ENCODE measurements at regions not wholly inside any gene's neighbourhood (a gene's known extent, or its start where the extent isn't known, plus 50 kb on each side); places are given as distances from the start of the nearest gene placed in this dataset.
"Not testable (repeated sequence)": the region's sequence is repeated elsewhere in the genome, so short reads cannot be mapped to it uniquely, and the experiment has no call there.

DNA sequence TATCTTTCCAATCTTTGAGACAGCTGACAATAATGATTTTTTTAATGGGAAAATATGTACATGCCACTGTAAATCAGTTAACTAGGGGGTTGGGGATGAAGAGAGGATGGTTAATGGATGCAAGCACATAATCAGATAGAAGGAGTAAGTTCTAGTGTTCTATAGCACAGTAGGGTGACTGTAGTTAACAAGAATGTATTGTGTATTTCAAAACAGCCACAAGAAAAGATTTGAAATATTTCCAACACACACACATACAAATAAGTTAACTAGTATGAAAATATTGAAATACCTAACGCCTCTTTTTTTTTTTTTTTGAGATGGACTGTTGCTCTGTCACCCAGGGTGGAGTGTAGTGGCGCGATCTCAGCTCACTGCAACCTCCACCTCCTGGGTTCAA, 153.4 kb upstream of the SALL4 start:
- DNase-seq = no peak

DNA sequence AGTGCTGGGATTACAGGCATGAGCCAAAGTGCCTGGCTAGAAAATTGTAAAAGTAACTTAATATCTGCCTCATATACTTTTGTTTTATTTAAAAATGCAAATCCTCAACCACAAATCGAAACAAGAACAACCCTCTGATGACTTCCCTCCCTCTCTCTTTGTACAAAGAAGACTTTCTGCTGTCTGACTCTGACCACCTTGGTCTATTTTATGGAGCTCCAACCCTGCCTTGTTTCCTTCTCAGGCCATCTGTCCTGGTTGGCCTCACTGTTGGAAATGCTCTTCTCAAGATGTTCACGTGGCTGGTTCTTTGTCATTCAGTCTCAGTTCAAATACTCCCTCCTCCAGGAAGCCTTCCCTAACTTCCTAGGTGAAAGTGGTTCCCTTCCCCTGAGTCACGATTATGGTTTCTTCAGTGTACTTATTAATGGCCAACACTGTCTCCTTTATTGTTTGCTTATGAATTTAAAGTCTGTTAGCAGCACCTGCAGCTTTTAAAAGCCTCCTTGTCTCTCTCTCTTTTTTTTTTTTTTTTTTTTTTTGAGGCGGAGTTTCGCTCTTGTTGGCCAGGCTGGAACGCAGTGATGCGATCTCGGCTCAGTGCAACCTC, 151.5 kb upstream of the SALL4 start:
- no peak for DNase-seq

DNA sequence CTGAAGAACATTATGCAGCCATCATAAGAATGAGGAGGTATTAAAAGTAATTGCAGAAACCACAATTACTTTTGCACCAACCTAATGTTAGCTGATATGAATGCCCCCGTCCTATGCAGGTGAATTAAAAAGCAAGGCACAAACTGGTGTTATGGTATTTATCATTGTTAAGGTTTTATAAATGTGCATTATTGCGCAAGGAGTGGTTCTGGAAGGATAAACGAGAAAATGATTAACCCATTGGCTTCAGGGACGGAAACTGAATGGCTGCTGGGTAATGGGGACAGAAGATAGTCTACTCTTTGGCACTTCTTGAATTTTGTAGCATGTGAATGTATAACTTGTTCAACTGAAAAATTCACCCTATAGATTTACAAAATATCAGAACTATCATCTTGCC, 148.6 kb upstream of the SALL4 start:
- DNase-seq = no peak

DNA sequence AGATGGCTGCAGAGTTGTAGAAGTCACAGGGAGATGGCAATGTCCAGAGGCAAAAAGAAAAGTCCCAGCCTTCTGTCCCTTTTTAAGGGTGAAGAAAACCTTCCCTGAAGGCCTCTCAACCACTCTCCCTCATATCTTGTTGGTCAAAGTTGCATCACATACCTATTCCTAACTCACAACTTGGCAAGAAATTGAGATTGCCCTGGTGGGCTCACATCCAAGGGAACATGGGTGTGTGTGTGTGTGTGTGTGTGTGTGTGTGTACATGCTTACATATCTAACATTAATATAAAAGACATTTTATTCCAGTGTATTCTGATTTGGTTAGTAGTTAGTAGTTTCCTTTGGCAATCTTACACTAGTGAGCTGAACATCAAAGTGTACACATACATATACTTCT, 144.3 kb upstream of the SALL4 start:
- no peak for DNase-seq

DNA sequence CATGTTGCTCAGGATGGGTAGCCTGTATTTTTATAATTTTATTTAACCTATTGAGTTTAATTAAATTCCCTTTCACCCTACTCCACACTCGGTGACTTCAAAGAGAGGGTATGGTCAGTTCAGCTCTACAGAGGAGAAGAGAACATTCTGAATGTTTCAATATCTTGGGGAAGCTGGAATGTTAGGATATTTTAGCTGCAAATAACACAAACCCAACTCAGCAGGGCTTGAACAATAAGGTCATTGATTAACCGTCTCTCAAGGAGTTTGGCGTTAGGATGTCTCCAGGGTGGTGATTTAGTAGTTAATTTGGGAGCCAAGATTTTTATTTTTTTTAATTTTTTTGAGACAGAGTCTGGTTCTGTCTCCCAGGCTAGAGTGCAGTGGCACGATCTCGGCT, 143.6 kb upstream of the SALL4 start:
- no peak for DNase-seq

DNA sequence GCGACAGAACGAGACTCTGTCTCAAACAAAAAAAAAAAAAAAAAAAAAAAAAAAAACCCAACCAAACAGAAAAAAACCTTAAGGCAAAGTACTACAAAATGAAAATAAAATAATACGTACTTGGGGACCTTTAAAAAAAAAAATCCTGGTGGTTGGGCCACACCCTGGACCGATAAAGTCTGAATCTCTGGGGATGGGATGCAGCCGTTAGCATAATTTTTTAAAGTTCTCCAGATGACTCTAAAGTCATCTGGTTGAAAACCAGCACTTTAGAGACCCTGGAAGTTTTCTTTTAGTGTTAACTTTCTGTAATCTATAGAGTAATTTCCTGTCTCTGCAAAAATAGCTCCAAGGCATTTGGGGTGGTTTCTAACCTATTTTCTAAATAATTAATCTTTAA, 142.9 kb upstream of the SALL4 start:
- no peak for DNase-seq

DNA sequence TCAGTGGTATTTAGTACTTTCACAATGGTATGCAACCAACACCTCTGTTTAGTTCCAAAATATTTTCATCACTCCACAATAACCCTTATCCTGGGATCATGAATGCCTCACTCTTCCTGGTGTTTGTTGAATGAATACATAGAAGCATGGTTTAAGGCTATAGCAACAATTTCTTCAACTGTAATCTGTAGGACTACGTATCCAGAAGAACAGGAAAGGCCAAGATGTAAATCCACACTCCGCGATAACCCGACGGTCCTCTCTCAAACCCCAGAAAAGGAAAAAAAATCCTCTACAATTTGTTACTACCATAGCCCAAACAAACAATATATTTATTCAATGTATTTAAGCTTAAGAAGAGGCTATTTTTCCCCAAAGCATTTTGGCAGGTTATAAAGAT, 141.4 kb upstream of the SALL4 start:
- no peak for DNase-seq

DNA sequence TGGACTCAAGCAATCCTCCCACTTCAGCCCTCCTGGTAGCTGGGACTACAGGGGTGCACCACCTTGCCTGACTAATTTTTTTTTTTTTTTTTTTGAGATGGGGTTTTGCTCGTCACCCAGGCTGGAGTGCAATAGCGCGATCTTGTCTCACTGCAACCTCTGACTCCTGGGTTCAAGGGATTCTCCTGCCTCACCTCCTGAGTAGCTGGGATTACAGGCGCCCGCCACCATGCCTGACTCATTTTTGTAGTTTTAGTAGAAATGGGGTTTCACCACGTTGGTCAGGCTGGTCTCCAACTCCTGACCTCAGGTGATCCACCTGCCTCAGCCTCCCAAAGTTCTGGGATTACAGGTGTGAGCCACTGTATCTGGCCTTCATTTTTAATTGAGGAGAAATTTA, 141.0 kb upstream of the SALL4 start:
- not testable (repeated sequence) for DNase-seq

DNA sequence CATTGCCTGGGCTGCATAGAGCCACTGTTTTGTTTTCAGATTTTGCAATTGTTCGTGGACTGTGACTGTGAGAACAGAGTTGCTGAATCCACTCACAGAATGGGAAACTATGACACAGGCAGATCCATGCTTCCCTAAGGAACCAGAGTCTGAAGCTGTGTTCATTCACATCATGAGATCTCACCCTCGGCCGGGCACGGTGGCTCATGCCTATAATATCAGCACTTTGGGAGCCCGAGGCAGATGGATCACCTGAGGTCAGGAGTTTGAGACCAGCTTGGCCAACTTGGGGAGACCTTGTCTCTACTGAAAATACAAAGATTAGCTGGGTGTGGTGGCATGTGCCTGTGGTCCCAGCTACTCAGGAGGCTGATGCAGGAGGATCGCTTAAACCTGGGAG, 139.2 kb upstream of the SALL4 start:
- no peak for DNase-seq

DNA sequence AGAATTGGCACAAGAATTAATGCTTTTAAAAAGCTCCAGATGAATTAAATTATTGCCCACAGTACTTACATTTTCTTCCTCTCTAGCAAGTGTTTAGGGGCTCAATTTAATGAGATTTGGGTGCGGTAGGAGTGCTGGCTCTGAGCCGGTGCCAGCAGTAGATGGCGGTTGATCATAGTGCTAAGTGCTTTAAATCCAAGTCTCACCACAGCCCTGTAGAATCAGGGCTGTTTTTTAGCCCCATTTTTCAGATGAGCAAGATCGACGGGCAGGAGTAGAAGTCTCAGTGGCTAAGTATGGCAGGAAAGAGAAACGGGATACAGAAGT, 136.9 kb upstream of the SALL4 start:
- no peak for DNase-seq

DNA sequence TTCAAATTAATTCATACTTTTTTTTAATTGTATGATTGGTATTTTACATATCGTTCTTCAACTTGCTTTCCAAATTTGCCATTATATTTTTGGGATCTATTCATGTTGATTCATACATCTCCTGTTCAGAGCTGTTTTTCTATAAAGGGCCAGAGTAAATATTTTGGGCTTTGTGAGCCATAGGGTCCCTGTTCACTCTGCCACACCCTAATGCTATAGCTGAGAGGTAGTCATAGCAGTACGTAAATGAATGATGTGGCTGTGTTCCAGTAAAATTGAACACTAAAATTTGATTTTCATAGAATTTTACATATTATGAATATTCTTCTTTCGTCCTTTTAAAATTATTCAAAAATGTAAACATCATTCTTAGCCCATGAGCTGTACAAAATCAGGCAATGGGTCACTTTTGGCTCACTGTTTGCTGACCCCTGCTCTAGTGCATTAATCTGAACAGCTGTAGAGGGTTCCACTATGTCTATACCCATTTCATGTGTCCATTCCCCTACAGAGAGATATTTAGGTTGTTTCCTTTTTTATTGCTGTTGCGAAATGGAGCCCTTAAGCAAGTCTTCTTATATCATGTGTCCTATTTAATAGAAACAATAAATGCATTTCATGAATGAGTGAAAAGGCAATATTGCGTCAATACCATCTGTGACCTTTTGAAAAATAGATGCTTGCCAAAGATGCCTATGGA, 136.4 kb upstream of the SALL4 start:
- no peak for DNase-seq

DNA sequence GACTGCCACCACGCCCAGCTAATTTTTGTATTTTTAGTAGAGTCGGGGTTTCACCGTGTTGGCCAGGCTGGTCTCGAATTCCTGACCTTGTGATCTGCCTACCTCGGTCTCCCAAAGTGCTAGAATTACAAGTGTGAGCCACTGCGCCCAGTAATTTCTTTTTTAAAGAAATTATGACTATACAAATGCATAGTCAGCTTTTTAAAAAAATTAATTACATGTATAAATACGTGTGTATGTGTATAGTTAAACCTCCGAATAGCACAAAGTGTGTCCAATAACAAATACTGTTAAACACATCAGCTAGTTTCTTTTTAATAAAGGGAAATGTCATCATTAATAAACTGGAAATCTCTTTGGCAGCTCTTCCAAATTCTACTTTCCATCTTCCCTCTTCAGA, 135.5 kb upstream of the SALL4 start:
- no peak for DNase-seq

DNA sequence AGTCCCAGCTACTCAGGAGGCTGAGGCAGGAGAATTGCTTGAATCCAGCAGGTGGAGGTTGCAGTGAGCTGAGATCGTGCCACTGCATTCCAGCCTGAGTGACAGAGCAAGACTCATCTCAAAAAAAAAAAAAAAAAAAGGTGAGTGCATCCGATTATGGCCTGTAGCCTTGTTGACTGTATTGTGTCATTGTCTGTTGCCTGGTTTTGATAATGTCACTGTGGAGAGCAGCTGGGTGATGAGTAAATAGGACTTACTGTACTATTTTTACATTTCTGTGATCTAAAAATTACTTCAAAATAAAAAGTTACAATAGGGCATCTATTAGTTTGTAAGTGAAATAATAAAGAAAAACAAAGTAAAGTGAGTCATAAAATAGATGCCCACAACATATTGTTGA, 134.1 kb upstream of the SALL4 start:
- DNase-seq = no peak

DNA sequence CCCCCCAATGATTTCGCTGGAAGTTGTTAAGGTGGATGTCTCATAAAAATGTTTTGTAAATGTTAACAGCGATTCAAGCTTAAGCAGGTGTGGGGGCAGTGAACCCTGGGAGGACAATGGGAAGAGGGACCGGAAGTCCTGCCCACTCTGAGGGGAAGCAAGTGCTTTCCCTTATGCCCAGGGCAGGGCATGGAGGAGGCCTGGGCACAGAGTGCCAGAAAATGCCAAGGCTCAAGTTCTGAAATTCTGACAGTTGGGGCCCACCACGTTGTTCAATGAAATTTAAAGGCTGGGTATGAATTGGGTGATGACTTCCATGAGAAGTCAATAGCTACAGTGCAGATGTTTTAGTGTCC, 132.7 kb upstream of the SALL4 start:
- DNase-seq = no peak

DNA sequence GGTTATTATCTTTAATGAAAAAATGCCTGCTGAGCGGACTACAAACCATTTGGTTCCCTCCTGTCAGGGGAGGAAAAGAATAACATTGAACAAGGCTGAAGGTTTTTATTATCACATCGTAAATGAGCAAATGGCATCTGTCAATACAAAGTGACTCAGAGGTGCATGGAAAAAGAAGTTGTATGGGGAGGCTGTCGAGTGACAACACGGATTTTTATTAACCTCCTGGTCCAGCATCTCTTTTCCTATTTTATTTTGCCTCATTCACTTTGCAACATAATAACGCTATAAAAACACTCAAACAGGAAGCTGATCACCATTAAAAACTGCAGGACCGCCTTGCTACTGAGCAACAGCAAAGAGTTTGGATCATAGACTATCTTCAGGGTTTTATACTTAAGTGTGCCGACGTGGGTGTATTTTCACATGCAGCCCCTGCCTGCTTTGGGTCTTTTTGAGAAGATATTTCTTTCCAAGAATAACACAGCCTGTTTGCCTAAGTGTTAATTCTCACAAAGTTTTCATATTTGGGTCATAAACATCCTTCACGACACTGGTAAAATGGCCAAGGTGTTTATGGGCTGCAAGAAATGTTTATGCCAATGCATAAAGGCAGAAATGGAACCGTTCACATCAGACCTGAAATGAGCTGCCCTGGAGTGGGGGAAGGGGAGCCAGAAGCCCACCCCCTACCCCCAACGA, 132.1 kb upstream of the SALL4 start:
- no peak for DNase-seq

DNA sequence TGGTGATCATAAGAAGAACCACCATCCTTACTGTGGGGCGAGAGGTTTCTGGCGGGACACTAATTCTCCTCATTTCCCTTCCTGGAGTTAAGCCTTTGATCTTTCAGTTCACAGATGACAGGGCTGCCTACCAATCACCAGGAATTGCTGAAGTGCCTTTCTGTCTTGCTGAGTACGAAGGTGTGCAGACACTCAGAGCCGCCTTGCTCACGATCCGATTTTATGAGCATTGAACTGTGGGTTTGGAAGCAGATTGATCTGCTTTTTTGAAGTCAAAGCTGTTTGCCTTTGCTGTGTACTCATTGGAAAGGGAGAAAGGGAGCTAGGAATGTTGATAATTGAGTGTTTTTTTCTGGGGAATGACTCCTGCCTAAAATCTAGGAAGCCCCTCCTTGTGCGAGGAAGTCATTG, 129.1 kb upstream of the SALL4 start:
- DNase-seq = no peak

DNA sequence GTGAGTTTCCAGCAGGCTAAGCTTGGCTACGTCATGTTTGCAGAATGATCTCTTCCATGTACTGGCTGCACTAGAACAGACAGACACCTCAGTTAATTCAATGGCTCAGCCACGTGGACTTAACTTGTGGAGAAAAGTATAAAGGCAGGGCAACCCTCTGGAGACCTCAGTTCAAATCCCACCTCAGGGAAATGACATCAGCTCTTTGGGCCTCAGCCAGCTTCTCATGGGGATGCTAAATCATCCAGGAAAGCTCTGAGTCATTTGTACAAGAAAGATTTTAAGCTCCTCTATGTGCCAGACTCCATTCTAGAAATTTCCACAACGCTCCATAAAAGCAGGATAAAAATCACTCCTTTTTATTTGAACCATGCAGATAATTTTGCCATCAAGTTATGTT, 128.5 kb upstream of the SALL4 start:
- DNase-seq = peak; percentile 61

DNA sequence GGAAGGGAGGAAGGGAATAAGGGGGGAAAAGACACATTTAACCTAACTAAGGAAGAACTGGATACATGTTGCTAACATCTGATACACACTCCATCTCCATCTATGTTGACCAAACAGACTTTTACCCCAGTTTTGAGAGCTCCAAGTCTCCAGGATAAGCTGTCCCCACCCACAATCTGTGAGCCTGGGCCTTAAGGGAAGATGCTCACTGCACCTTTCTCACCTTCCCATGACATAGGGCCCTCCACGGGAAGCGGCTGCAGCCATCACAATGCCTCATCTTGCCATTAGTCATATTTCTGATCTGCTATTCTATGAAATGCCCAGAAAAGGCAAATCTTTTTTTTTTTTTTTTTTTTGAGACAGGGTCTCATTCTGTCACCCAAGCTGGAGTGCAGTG, 126.6 kb upstream of the SALL4 start:
- DNase-seq = no peak

DNA sequence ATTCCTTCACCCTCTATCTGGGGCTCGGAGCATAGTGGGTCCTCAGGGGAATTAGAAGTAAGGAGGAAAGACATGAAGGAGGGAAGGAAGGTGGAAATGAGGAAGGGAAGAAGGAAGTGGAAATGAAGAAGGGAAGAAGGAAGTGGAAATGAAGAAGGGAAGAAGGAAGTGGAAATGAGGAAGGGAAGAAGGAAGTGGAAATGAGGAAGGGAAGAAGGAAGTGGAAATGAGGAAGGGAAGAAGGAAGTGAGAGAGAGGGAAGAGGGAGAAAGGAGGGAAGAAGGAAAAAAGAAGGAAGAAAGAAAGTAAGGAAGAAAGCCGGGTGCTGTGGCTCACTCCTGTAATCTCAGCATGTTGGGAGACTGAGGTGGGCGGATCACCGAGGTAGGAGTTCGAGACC, 125.6 kb upstream of the SALL4 start:
- not testable (repeated sequence) for DNase-seq

DNA sequence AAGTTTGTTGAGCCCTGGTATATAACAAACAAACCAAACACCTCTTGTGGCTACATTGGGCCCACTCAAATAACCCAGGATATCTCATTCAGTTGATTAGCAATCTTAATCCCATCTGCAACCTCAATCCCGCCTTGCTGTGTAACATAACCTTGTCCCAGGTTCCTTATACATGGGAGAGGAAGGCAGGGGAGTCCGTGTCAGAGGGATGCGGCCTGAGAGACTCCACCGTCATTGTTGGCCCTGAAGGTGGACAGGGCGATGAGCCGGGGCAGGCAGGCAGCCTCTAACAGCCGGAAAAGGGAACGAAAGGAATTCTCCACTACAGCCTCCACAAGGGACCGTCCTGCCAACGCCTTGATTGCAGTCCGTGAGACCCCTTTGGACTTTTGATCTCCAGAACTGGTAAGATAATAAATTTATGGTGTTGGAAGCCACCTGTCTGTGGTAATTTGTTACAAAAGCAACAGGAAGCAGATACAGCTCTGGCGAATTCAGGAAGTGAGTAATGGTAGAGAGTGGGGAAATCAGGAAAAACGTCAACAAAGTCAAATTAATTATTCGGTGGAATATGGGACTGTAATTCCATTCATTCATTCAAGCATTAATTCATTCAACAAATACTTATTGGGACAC, 124.5 kb upstream of the SALL4 start:
- DNase-seq = no peak

DNA sequence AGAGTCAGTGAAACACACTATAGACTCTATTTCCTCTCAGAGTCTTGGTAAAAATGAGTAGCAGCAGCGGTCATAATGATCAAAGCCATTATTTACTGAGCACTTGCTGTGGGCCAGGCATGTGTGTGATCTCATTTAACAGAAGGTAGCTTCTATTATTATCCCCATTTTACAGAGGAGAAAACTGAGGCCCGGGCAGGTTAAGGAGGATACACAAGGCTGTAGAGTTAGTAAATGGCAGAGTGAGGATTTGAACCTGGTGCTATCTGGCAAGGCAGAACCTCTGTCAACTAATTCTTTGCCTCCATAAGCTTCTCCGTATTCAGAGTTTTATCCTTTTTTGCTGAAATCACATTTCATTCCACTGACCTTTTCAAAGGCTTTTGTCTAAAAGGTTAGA, 122.2 kb upstream of the SALL4 start:
- DNase-seq = no peak

DNA sequence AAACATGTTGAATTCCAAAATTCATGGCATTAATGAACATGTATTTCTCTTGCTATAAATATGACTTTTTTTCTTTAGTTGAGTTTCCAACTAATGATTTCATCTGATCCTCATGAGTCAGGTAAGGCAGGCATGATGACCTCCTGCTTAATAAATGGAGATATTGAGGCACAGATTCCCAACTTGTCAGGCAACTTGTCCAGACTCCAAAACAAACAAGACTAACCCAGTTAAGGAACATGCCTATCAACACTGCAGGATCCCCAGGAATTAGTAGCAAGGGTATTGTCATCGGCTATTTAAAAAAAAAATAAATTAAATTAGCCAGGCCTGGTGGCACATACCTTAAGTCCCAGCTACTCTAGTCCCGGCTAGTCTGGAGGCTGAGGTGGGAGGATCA, 121.3 kb upstream of the SALL4 start:
- DNase-seq = no peak

DNA sequence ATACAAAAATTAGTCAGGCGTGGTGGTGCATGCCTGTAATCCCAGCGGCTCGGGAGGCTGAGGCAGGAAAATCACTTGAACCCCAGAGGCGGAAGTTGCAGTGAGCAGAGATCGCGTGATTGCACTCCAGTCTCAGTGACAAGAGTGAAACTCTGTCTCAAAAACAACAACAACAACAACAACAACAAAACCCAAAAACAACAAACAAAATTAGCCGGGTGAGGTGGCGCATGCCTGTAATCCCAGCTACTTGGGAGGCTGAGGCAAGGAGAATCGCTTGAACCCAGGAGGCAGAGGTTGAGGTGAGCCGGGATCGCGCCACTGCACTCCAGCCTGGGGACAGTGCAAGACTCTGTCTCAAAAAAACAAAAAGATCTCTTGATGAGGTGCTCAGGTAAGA, 120.5 kb upstream of the SALL4 start:
- DNase-seq = not testable (repeated sequence)

DNA sequence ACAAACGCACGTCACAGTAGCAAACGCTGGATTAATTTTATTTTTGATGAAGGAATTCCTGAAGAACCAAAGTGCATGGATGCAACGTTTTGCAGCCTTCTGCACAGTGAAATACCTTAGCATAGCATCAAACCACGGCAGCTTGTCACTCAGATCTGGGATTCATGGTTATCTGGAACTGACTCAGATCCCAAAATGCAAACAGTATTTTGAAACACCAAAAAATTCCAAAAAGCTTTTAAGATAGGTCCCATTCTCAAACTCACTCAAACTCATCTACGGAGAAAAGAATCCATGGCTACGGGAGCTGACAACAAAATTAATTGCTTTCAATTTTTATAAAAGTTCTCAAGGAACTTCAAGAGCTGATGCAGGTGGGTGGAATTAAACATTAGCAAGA, 116.2 kb upstream of the SALL4 start:
- DNase-seq = no peak
